GM23338 (cell line): ENCODE measurements at regions not wholly inside any gene's neighbourhood (a gene's known extent, or its start where the extent isn't known, plus 50 kb on each side); places are given as distances from the start of the nearest gene placed in this dataset.

Experiments
- ATAC-seq: fragments of 200-7000 bp; cut with Tn5 transposase; 3 replicates; pipeline ENCODE4 v1.9.1; 2020
- DNase-seq: peaks from one replicate; pipeline ENCODE4 v3.0.0-alpha.2; 2015; ENCODE audit warnings: low spot score
- H2AFZ ChIP-seq: fragments of 200-600 bp; sonication (generic); 2 replicates; pipeline ENCODE4 v1.8.0; 2016; ENCODE audit warnings: antibody characterized with exemption, mild to moderate bottlenecking, moderate library complexity
- H3F3A ChIP-seq: fragments of 200-600 bp; sonication (generic); replicated peaks from 2 replicates; pipeline ENCODE4 v1.8.0; 2017; ENCODE audit warnings: antibody characterized with exemption, mixed run types, low read depth
- H3K27ac ChIP-seq: fragments of 200-600 bp; sonication (generic); 2 replicates; pipeline ENCODE4 v1.6.1; 2016; ENCODE audit warnings: low read depth
- H3K27me3 ChIP-seq: fragments of 200-600 bp; sonication (generic); 2 replicates; pipeline ENCODE4 v1.8.0; 2016; ENCODE audit warnings: mild to moderate bottlenecking, mixed run types, moderate library complexity; ENCODE audit not compliant: insufficient read depth
- H3K36me3 ChIP-seq: fragments of 200-600 bp; sonication (generic); 2 replicates; pipeline ENCODE4 v1.8.0; 2016; ENCODE audit warnings: mild to moderate bottlenecking; ENCODE audit not compliant: insufficient read depth
- H3K4me1 ChIP-seq: fragments of 200-600 bp; sonication (generic); 2 replicates; pipeline ENCODE4 v1.8.0; 2016; ENCODE audit warnings: mild to moderate bottlenecking, moderate library complexity; ENCODE audit not compliant: insufficient read depth
- H3K4me2 ChIP-seq: fragments of 200-600 bp; sonication (generic); 2 replicates; pipeline ENCODE4 v1.7.1; 2017; ENCODE audit warnings: mixed run types
- H3K4me3 ChIP-seq: fragments of 200-600 bp; sonication (generic); 2 replicates; pipeline ENCODE4 v1.6.1; 2016; ENCODE audit warnings: mixed run types
- H3K79me2 ChIP-seq: fragments of 200-600 bp; sonication (generic); replicated peaks from 2 replicates; pipeline ENCODE4 v1.8.0; 2017; ENCODE audit warnings: mild to moderate bottlenecking; ENCODE audit not compliant: insufficient read depth
- H3K9me2 ChIP-seq: fragments of 200-600 bp; sonication (generic); 2 replicates; pipeline ENCODE4 v1.8.0; 2017; ENCODE audit not compliant: insufficient read depth
- H4K20me1 ChIP-seq: fragments of 200-600 bp; sonication (generic); replicated peaks from 2 replicates; pipeline ENCODE4 v1.8.0; 2017; ENCODE audit warnings: mild to moderate bottlenecking; ENCODE audit not compliant: insufficient read depth
- H3K27ac Mint-ChIP-seq: 2 replicates; pipeline ENCODE4 v1.8.0; 2020; ENCODE audit warnings: inconsistent platforms, mild to moderate bottlenecking, moderate library complexity, mixed read lengths
- H3K27me3 Mint-ChIP-seq: 3 replicates; pipeline ENCODE4 v1.8.0; 2022; ENCODE audit warnings: low read depth, mild to moderate bottlenecking, moderate library complexity, mixed read lengths, inconsistent platforms; ENCODE audit not compliant: insufficient read depth, poor library complexity
- H3K36me3 Mint-ChIP-seq: 3 replicates; pipeline ENCODE4 v1.8.0; 2021; ENCODE audit warnings: low read depth, mild to moderate bottlenecking, inconsistent platforms, moderate library complexity, mixed read lengths
- H3K4me1 Mint-ChIP-seq: 3 replicates; pipeline ENCODE4 v1.8.0; 2020; ENCODE audit warnings: mild to moderate bottlenecking, inconsistent platforms, mixed read lengths
- H3K4me3 Mint-ChIP-seq: 3 replicates; pipeline ENCODE4 v1.8.0; 2021; ENCODE audit warnings: moderate library complexity, mild to moderate bottlenecking, inconsistent platforms, mixed read lengths
- H3K9me3 Mint-ChIP-seq: 3 replicates; pipeline ENCODE4 v1.8.0; 2020; ENCODE audit warnings: moderate library complexity, mild to moderate bottlenecking, inconsistent platforms, mixed read lengths
- CREB1 ChIP-seq: fragments of 250-450 bp; sonication (Bioruptor Pico); IDR thresholded peaks from 2 replicates; pipeline ENCODE4 v1.5.0; 2020; ENCODE audit warnings: low read depth, mild to moderate bottlenecking, moderate library complexity
- ETS1 ChIP-seq: IDR thresholded peaks from 2 replicates; pipeline ENCODE4 v1.6.1; 2016; ENCODE audit warnings: antibody characterized with exemption
- EZH2 ChIP-seq: fragments of 200-600 bp; sonication (generic); IDR thresholded peaks from one replicate; pipeline ENCODE4 v1.8.0; 2017; ENCODE audit warnings: antibody characterized with exemption, mild to moderate bottlenecking, low read depth; ENCODE audit not compliant: unreplicated experiment
- JUNB ChIP-seq: IDR thresholded peaks from one replicate; pipeline ENCODE4 v1.6.1; 2016; ENCODE audit warnings: antibody characterized with exemption; ENCODE audit not compliant: unreplicated experiment
- NANOG ChIP-seq: IDR thresholded peaks from 2 replicates; pipeline ENCODE4 v1.6.1; 2016; ENCODE audit warnings: antibody characterized with exemption, borderline replicate concordance
- POLR2AphosphoS5 ChIP-seq: IDR thresholded peaks from 2 replicates; pipeline ENCODE4 v1.6.1; 2016; ENCODE audit warnings: antibody characterized with exemption, low read depth
- REST ChIP-seq: IDR thresholded peaks from one replicate; pipeline ENCODE4 v1.6.1; 2018; ENCODE audit warnings: antibody characterized with exemption; ENCODE audit not compliant: unreplicated experiment
- STAT1 ChIP-seq: IDR thresholded peaks from one replicate; pipeline ENCODE4 v1.6.1; 2016; ENCODE audit warnings: antibody characterized with exemption; ENCODE audit not compliant: unreplicated experiment
- ZNF114 ChIP-seq: fragments of 250-450 bp; sonication (Bioruptor Pico); IDR thresholded peaks from 2 replicates; pipeline ENCODE4 v1.5.0; 2020; ENCODE audit warnings: mild to moderate bottlenecking, moderate library complexity
- ZNF331 ChIP-seq: fragments of 250-450 bp; sonication (Bioruptor Pico); IDR thresholded peaks from 2 replicates; pipeline ENCODE4 v1.5.0; 2020; ENCODE audit warnings: low read depth, mild to moderate bottlenecking, moderate library complexity

- DNase-seq (no peak), ATAC-seq (no peak)
- H3K9me2 ChIP-seq, result no peaks in the 10 kb centered on the region
- no peaks in the 10 kb centered on the region for H3K27me3 ChIP-seq
- H3F3A ChIP-seq, result no peaks in the 10 kb centered on the region
- H3K4me1 Mint-ChIP-seq, result no peaks in the 10 kb centered on the region
- TF ChIP-seq REST (no peak), STAT1 (no peak)
- no peak overlapping the region for H3K4me3 Mint-ChIP-seq
- no peak overlapping the region for H3K27ac ChIP-seq
- no peaks in the 10 kb centered on the region for H3K27me3 Mint-ChIP-seq
- H3K9me3 Mint-ChIP-seq, result no peaks in the 10 kb centered on the region
- H3K27ac Mint-ChIP-seq, result no peak overlapping the region
- no peak overlapping the region for H3K4me3 ChIP-seq
- no peaks in the 10 kb centered on the region for H3K4me1 ChIP-seq
- H2AFZ ChIP-seq, result no peak overlapping the region
- no peaks in the 10 kb centered on the region for H3K36me3 ChIP-seq
- no peak overlapping the region for H3K4me2 ChIP-seq
- no peaks in the 10 kb centered on the region for H3K79me2 ChIP-seq
- H3K36me3 Mint-ChIP-seq, result no peaks in the 10 kb centered on the region
- no peaks in the 10 kb centered on the region for H4K20me1 ChIP-seq
Measured at GRCh38 chr4:31009926-31010325, 289.8 kb downstream of the PCDH7 start.

- Histone ChIP-seq H4K20me1 (no peaks in the 10 kb centered on the region), H3K4me2 (no peak overlapping the region), H3K4me1 (no peaks in the 10 kb centered on the region), H3K9me2 (no peaks in the 10 kb centered on the region), H3K27me3 (no peaks in the 10 kb centered on the region), H3F3A (no peaks in the 10 kb centered on the region), H3K4me3 (no peak overlapping the region), H2AFZ (no peak overlapping the region), H3K79me2 (no peaks in the 10 kb centered on the region), H3K27ac (no peak overlapping the region), H3K36me3 (no peaks in the 10 kb centered on the region)
- Mint-ChIP-seq H3K36me3 (no peaks in the 10 kb centered on the region), H3K9me3 (no peaks in the 10 kb centered on the region), H3K27ac (no peak overlapping the region), H3K4me3 (no peak overlapping the region), H3K4me1 (no peaks in the 10 kb centered on the region), H3K27me3 (no peaks in the 10 kb centered on the region)
- TF ChIP-seq ZNF331 (CRISPR knock-in tag), result no peak
- TF ChIP-seq STAT1, result no peak
- TF ChIP-seq NANOG, result no peak
- no peak for TF ChIP-seq CREB1 (CRISPR knock-in tag)
- no peak for TF ChIP-seq EZH2
- no peak for TF ChIP-seq POLR2AphosphoS5
- TF ChIP-seq JUNB, result no peak
- no peak for TF ChIP-seq REST
- TF ChIP-seq ETS1, result no peak
- no peak for TF ChIP-seq ZNF114 (CRISPR knock-in tag)
- ATAC-seq (no peak), DNase-seq (no peak)
Measured at GRCh38 chr4:31015123-31015522, 295.0 kb downstream of the PCDH7 start.
